NCI-H1092 (cell line): ENCODE measurements at regions not wholly inside any gene's neighbourhood (a gene's known extent, or its start where the extent isn't known, plus 50 kb on each side); places are given as distances from the start of the nearest gene placed in this dataset.

Source experiments
- DNase-seq: peaks from one replicate; lab custom pipeline; 2025; lab: John Stamatoyannopoulos, UW

GRCh38 chr12:125434131-125434530 lies 368.9 kb downstream of the AACS start:
- DNase-seq: no peak

- no peak for DNase-seq
These were observed 369.8 kb downstream of the AACS start for GRCh38 chr12:125434936-125435443.

- DNase-seq: no peak
These were observed 370.6 kb downstream of the AACS start for GRCh38 chr12:125435871-125436270.

- DNase-seq: no peak
These were observed 371.5 kb downstream of the AACS start for GRCh38 chr12:125436686-125437085.

GRCh38 chr12:125440399-125440798 lies 375.2 kb downstream of the AACS start:
- DNase-seq: no peak

GRCh38 chr12:125443341-125443740 lies 378.1 kb downstream of the AACS start:
- DNase-seq: no peak

- DNase-seq: no peak
These were observed 386.2 kb downstream of the AACS start for GRCh38 chr12:125451408-125451807.

- peak; percentile 22 for DNase-seq
These were observed 388.5 kb downstream of the AACS start for GRCh38 chr12:125453751-125454150.

GRCh38 chr12:125454291-125454690 lies 389.1 kb downstream of the AACS start:
- no peak for DNase-seq

- no peak for DNase-seq
These were observed 389.7 kb downstream of the AACS start for GRCh38 chr12:125454786-125455480.

GRCh38 chr12:125455556-125455955 lies 390.3 kb downstream of the AACS start:
- DNase-seq: no peak

- DNase-seq: no peak
These were observed 393.5 kb downstream of the AACS start for GRCh38 chr12:125458552-125459268.

GRCh38 chr12:125461831-125462230 lies 396.6 kb downstream of the AACS start:
- DNase-seq: no peak

- DNase-seq: no peak
These were observed 398.2 kb downstream of the AACS start for GRCh38 chr12:125463386-125463785.

- no peak for DNase-seq
These were observed 402.1 kb downstream of the AACS start for GRCh38 chr12:125467363-125467762.

GRCh38 chr12:125469683-125470082 lies 404.4 kb downstream of the AACS start:
- no peak for DNase-seq

- DNase-seq: no peak
These were observed 405.9 kb downstream of the AACS start for GRCh38 chr12:125470838-125471783.

- no peak for DNase-seq
These were observed 408.3 kb downstream of the AACS start for GRCh38 chr12:125473501-125473900.

- no peak for DNase-seq
These were observed 422.1 kb downstream of the AACS start for GRCh38 chr12:125487336-125487735.

- DNase-seq: no peak
These were observed 426.3 kb downstream of the AACS start for GRCh38 chr12:125491553-125491952.

- DNase-seq: no peak
These were observed 427.4 kb downstream of the AACS start for GRCh38 chr12:125492354-125493270.
